ENCODE measurements at regions not wholly inside any gene's neighbourhood (a gene's known extent, or its start where the extent isn't known, plus 50 kb on each side); places are given as distances from the start of the nearest gene placed in this dataset.

DNA sequence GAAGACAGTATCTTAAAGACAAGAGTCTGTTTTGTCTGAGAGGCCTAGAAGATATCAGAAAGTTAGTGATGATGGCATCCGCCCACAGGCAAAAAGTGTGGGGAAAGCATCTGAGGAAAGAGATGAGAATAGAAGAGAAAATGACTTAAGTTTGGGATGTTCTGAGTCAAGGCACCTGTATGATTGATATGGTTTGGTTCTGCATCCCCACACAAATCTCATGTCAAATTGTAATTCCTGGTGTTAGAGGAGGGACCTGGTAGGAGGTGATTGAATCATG lies 568.2 kb upstream of the MGMT start:
- Histone ChIP-seq H3K4me2 (ENCODE audit: low read length) (no peak overlapping the region), H3K79me2 (ENCODE audit: insufficient read depth, low read length) (no peaks in the 10 kb centered on the region), H4K20me1 (ENCODE audit: insufficient read depth, low read length) (no peaks in the 10 kb centered on the region), H3K9me2 (ENCODE audit: low read depth, low read length) (no peaks in the 10 kb centered on the region), H3K4me3 (ENCODE audit: low read depth, low read length, poor library complexity, severe bottlenecking) (no peak overlapping the region), H3K9ac (ENCODE audit: low read length) (no peak overlapping the region), H2AFZ (ENCODE audit: low read length) (no peak overlapping the region), H3K36me3 (ENCODE audit: insufficient read depth, low read length) (no peaks in the 10 kb centered on the region), H3K27me3 (ENCODE audit: insufficient read depth, low read length) (no peaks in the 10 kb centered on the region), H3F3A (ENCODE audit: insufficient read depth, low read length) (no peaks in the 10 kb centered on the region), H3K9me3 (ENCODE audit: low read length) (no peaks in the 10 kb centered on the region), H3K27ac (ENCODE audit: low read depth, low read length, poor library complexity, severe bottlenecking) (no peak overlapping the region), H3K4me1 (ENCODE audit: insufficient read depth, low read length, severe bottlenecking) (no peaks in the 10 kb centered on the region)
- no peak for TF ChIP-seq EZH2 (IDR thresholded peaks at IDR 0.05; ENCODE audit: borderline replicate concordance, low read length)
- TF ChIP-seq, protein P1, sequence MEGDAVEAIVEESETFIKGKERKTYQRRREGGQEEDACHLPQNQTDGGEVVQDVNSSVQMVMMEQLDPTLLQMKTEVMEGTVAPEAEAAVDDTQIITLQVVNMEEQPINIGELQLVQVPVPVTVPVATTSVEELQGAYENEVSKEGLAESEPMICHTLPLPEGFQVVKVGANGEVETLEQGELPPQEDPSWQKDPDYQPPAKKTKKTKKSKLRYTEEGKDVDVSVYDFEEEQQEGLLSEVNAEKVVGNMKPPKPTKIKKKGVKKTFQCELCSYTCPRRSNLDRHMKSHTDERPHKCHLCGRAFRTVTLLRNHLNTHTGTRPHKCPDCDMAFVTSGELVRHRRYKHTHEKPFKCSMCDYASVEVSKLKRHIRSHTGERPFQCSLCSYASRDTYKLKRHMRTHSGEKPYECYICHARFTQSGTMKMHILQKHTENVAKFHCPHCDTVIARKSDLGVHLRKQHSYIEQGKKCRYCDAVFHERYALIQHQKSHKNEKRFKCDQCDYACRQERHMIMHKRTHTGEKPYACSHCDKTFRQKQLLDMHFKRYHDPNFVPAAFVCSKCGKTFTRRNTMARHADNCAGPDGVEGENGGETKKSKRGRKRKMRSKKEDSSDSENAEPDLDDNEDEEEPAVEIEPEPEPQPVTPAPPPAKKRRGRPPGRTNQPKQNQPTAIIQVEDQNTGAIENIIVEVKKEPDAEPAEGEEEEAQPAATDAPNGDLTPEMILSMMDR (IDR thresholded peaks at IDR 0.05; ENCODE audit: low read length): no peak

- no peak overlapping the region for H3K27ac ChIP-seq (ENCODE audit: low read depth, low read length, poor library complexity, severe bottlenecking)
- no peaks in the 10 kb centered on the region for H4K20me1 ChIP-seq (ENCODE audit: insufficient read depth, low read length)
- no peaks in the 10 kb centered on the region for H3K79me2 ChIP-seq (ENCODE audit: insufficient read depth, low read length)
- no peak for TF ChIP-seq EZH2 (IDR thresholded peaks at IDR 0.05; ENCODE audit: borderline replicate concordance, low read length)
- TF ChIP-seq, protein P1 (IDR thresholded peaks at IDR 0.05; ENCODE audit: low read length): no peak
- H2AFZ ChIP-seq (ENCODE audit: low read length): no peak overlapping the region
- no peak overlapping the region for H3K9ac ChIP-seq (ENCODE audit: low read length)
- no peaks in the 10 kb centered on the region for H3F3A ChIP-seq (ENCODE audit: insufficient read depth, low read length)
- H3K9me3 ChIP-seq (ENCODE audit: low read length): no peaks in the 10 kb centered on the region
- H3K4me3 ChIP-seq (ENCODE audit: low read depth, low read length, poor library complexity, severe bottlenecking): no peak overlapping the region
- H3K36me3 ChIP-seq (ENCODE audit: insufficient read depth, low read length): no peaks in the 10 kb centered on the region
- H3K27me3 ChIP-seq (ENCODE audit: insufficient read depth, low read length): no peaks in the 10 kb centered on the region
- no peak overlapping the region for H3K4me2 ChIP-seq (ENCODE audit: low read length)
- H3K9me2 ChIP-seq (ENCODE audit: low read depth, low read length): no peaks in the 10 kb centered on the region
- H3K4me1 ChIP-seq (ENCODE audit: insufficient read depth, low read length, severe bottlenecking): no peaks in the 10 kb centered on the region
Measured at GRCh38 chr10:128900456-128900855, 566.6 kb upstream of the MGMT start.

GRCh38 chr10:128901236-128901635 lies 565.8 kb upstream of the MGMT start:
- Histone ChIP-seq H3K79me2 (ENCODE audit: insufficient read depth, low read length) (no peaks in the 10 kb centered on the region), H3K4me3 (ENCODE audit: low read depth, low read length, poor library complexity, severe bottlenecking) (no peak overlapping the region), H3K9me3 (ENCODE audit: low read length) (no peaks in the 10 kb centered on the region), H3K4me1 (ENCODE audit: insufficient read depth, low read length, severe bottlenecking) (no peaks in the 10 kb centered on the region), H4K20me1 (ENCODE audit: insufficient read depth, low read length) (no peaks in the 10 kb centered on the region), H3F3A (ENCODE audit: insufficient read depth, low read length) (no peaks in the 10 kb centered on the region), H3K27me3 (ENCODE audit: insufficient read depth, low read length) (no peaks in the 10 kb centered on the region), H2AFZ (ENCODE audit: low read length) (no peak overlapping the region), H3K36me3 (ENCODE audit: insufficient read depth, low read length) (no peaks in the 10 kb centered on the region), H3K4me2 (ENCODE audit: low read length) (no peak overlapping the region), H3K9me2 (ENCODE audit: low read depth, low read length) (no peaks in the 10 kb centered on the region), H3K9ac (ENCODE audit: low read length) (no peak overlapping the region), H3K27ac (ENCODE audit: low read depth, low read length, poor library complexity, severe bottlenecking) (no peak overlapping the region)
- TF ChIP-seq, protein P1 (IDR thresholded peaks at IDR 0.05; ENCODE audit: low read length): no peak
- TF ChIP-seq EZH2 (IDR thresholded peaks at IDR 0.05; ENCODE audit: borderline replicate concordance, low read length): no peak
